ENCODE measurements at regions not wholly inside any gene's neighbourhood (a gene's known extent, or its start where the extent isn't known, plus 50 kb on each side); places are given as distances from the start of the nearest gene placed in this dataset.

- Histone ChIP-seq H3K4me1 (ENCODE audit: control insufficient read depth, insufficient read depth, low read length) (no peaks in the 10 kb centered on the region), H3K36me3 (ENCODE audit: control insufficient read depth in 2 of 2, insufficient read depth in 1 of 2, low read length in 2 of 2) (no peaks in the 10 kb centered on the region), H3K4me3 (ENCODE audit: low read depth, low read length) (no peak overlapping the region), H3K27ac (ENCODE audit: extremely low read depth, low read depth, low read length) (no peak overlapping the region), H3K9me3 (ENCODE audit: control insufficient read depth, insufficient read depth, low read depth, low read length) (no peaks in the 10 kb centered on the region)
- TF ChIP-seq, protein P1, sequence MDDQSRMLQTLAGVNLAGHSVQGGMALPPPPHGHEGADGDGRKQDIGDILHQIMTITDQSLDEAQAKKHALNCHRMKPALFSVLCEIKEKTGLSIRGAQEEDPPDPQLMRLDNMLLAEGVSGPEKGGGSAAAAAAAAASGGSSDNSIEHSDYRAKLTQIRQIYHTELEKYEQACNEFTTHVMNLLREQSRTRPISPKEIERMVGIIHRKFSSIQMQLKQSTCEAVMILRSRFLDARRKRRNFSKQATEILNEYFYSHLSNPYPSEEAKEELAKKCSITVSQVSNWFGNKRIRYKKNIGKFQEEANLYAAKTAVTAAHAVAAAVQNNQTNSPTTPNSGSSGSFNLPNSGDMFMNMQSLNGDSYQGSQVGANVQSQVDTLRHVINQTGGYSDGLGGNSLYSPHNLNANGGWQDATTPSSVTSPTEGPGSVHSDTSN (CRISPR knock-in tag; IDR thresholded peaks at IDR 0.05), result no peak
- TF ChIP-seq ZFP37 (tag by site-specific recombination; IDR thresholded peaks at IDR 0.05), result no peak
- TF ChIP-seq, protein P2, sequence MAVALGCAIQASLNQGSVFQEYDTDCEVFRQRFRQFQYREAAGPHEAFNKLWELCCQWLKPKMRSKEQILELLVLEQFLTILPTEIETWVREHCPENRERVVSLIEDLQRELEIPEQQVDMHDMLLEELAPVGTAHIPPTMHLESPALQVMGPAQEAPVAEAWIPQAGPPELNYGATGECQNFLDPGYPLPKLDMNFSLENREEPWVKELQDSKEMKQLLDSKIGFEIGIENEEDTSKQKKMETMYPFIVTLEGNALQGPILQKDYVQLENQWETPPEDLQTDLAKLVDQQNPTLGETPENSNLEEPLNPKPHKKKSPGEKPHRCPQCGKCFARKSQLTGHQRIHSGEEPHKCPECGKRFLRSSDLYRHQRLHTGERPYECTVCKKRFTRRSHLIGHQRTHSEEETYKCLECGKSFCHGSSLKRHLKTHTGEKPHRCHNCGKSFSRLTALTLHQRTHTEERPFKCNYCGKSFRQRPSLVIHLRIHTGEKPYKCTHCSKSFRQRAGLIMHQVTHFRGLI (tag by site-specific recombination; IDR thresholded peaks at IDR 0.05), result no peak
- TF ChIP-seq, protein P3, sequence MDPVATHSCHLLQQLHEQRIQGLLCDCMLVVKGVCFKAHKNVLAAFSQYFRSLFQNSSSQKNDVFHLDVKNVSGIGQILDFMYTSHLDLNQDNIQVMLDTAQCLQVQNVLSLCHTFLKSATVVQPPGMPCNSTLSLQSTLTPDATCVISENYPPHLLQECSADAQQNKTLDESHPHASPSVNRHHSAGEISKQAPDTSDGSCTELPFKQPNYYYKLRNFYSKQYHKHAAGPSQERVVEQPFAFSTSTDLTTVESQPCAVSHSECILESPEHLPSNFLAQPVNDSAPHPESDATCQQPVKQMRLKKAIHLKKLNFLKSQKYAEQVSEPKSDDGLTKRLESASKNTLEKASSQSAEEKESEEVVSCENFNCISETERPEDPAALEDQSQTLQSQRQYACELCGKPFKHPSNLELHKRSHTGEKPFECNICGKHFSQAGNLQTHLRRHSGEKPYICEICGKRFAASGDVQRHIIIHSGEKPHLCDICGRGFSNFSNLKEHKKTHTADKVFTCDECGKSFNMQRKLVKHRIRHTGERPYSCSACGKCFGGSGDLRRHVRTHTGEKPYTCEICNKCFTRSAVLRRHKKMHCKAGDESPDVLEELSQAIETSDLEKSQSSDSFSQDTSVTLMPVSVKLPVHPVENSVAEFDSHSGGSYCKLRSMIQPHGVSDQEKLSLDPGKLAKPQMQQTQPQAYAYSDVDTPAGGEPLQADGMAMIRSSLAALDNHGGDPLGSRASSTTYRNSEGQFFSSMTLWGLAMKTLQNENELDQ (tag by site-specific recombination; IDR thresholded peaks at IDR 0.05; ENCODE audit: low read depth), result no peak
- TF ChIP-seq TRIM28 (IDR thresholded peaks at IDR 0.05; ENCODE audit: borderline replicate concordance, low read length), result no peak
- TF ChIP-seq PRDM10 (tag by site-specific recombination; IDR thresholded peaks at IDR 0.05), result no peak
- TF ChIP-seq IKZF3 (tag by site-specific recombination; IDR thresholded peaks at IDR 0.05), result no peak
- TF ChIP-seq ZBTB17 (tag by site-specific recombination; IDR thresholded peaks at IDR 0.05), result no peak
- CTCF ChIA-PET, result interaction anchor here (0.6 to 1.3 kb wide), 3 partner anchors 8 to 440 kb away, joined by 3 to 6 read pairs (median 5); no protein-coding TSS in a partner anchor
- POLR2A ChIA-PET, result no interaction called here
Measured at GRCh38 chr5:77569409-77569808, 69.1 kb downstream of the OTP start.

- no peak overlapping the region for H3K27ac ChIP-seq (ENCODE audit: extremely low read depth, low read depth, low read length)
- ChIA-PET POLR2A (no interaction called here), CTCF (interaction anchor here (1.3 kb wide), 1 partner anchor 441 kb away, joined by 3 read pairs; no protein-coding TSS in a partner anchor)
- H3K4me3 ChIP-seq (ENCODE audit: low read depth, low read length), result no peak overlapping the region
- H3K4me1 ChIP-seq (ENCODE audit: control insufficient read depth, insufficient read depth, low read length), result no peaks in the 10 kb centered on the region
- H3K36me3 ChIP-seq (ENCODE audit: control insufficient read depth in 2 of 2, insufficient read depth in 1 of 2, low read length in 2 of 2), result no peaks in the 10 kb centered on the region
- no peaks in the 10 kb centered on the region for H3K9me3 ChIP-seq (ENCODE audit: control insufficient read depth, insufficient read depth, low read depth, low read length)
- TF ChIP-seq SALL2 (tag by site-specific recombination; IDR thresholded peaks at IDR 0.05; ENCODE audit: borderline replicate concordance) (no peak), REST (tag by site-specific recombination; IDR thresholded peaks at IDR 0.05) (no peak), RBAK (tag by site-specific recombination; IDR thresholded peaks at IDR 0.05) (no peak), WT1 (tag by site-specific recombination; IDR thresholded peaks at IDR 0.05) (no peak), ZNF146 (tag by site-specific recombination; IDR thresholded peaks at IDR 0.05) (no peak), HOXD13 (CRISPR knock-in tag; IDR thresholded peaks at IDR 0.05; ENCODE audit: borderline replicate concordance) (no peak), GLIS1 (tag by site-specific recombination; IDR thresholded peaks at IDR 0.05) (no peak), ZNF561 (tag by site-specific recombination; IDR thresholded peaks at IDR 0.05; ENCODE audit: borderline replicate concordance) (no peak), ZNF558 (tag by site-specific recombination; IDR thresholded peaks at IDR 0.05) (no peak), ZNF747 (tag by site-specific recombination; IDR thresholded peaks at IDR 0.05) (no peak), ZNF596 (tag by site-specific recombination; IDR thresholded peaks at IDR 0.05) (no peak), ZNF670 (tag by site-specific recombination; IDR thresholded peaks at IDR 0.05; ENCODE audit: low read depth) (no peak), ZNF341 (tag by site-specific recombination; IDR thresholded peaks at IDR 0.05; ENCODE audit: low read depth) (no peak)
- TF ChIP-seq, protein P4, sequence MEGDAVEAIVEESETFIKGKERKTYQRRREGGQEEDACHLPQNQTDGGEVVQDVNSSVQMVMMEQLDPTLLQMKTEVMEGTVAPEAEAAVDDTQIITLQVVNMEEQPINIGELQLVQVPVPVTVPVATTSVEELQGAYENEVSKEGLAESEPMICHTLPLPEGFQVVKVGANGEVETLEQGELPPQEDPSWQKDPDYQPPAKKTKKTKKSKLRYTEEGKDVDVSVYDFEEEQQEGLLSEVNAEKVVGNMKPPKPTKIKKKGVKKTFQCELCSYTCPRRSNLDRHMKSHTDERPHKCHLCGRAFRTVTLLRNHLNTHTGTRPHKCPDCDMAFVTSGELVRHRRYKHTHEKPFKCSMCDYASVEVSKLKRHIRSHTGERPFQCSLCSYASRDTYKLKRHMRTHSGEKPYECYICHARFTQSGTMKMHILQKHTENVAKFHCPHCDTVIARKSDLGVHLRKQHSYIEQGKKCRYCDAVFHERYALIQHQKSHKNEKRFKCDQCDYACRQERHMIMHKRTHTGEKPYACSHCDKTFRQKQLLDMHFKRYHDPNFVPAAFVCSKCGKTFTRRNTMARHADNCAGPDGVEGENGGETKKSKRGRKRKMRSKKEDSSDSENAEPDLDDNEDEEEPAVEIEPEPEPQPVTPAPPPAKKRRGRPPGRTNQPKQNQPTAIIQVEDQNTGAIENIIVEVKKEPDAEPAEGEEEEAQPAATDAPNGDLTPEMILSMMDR (tag by site-specific recombination; IDR thresholded peaks at IDR 0.05), result no peak
Measured at GRCh38 chr5:77568555-77568954, 70.0 kb downstream of the OTP start.

Measured in HEK293 (cell line).